ENCODE measurements at regions not wholly inside any gene's neighbourhood (a gene's known extent, or its start where the extent isn't known, plus 50 kb on each side); places are given as distances from the start of the nearest gene placed in this dataset.
"Not testable (repeated sequence)": the region's sequence is repeated elsewhere in the genome, so short reads cannot be mapped to it uniquely, and the experiment has no call there.

- Histone ChIP-seq H3K4me3 (no peak overlapping the region), H3K27me3 (no peaks in the 10 kb centered on the region), H3K36me3 (no peaks in the 10 kb centered on the region), H3K9me3 (no peaks in the 10 kb centered on the region), H3K4me1 (no peaks in the 10 kb centered on the region), H3K27ac (no peak overlapping the region)
- WGBS: 80% methylated on average over 4 of the region's 4 CpGs
- no peak for DNase-seq (ENCODE audit: low spot score in 2 of 2)
- no peak for TF ChIP-seq EP300 (IDR thresholded peaks at IDR 0.05)
- no peak for TF ChIP-seq CTCF (IDR thresholded peaks at IDR 0.05)
- TF ChIP-seq POLR2AphosphoS5 (IDR thresholded peaks at IDR 0.05): no peak
These were observed 992.6 kb downstream of the PCDH9 start for GRCh38 chr13:66237411-66238062.

- H3K27ac ChIP-seq: no peak overlapping the region
- 64% methylated on average over 1 of the region's 1 CpG for WGBS
- H3K36me3 ChIP-seq: no peaks in the 10 kb centered on the region
- H3K9me3 ChIP-seq: no peaks in the 10 kb centered on the region
- H3K4me3 ChIP-seq: no peak overlapping the region
- TF ChIP-seq CTCF (IDR thresholded peaks at IDR 0.05) (no peak), EP300 (IDR thresholded peaks at IDR 0.05) (no peak), POLR2A (IDR thresholded peaks at IDR 0.05) (no peak), POLR2AphosphoS5 (IDR thresholded peaks at IDR 0.05) (no peak)
- no peaks in the 10 kb centered on the region for H3K4me1 ChIP-seq
- no peaks in the 10 kb centered on the region for H3K27me3 ChIP-seq
- DNase-seq (ENCODE audit: low spot score in 2 of 2): no peak
These were observed 996.0 kb downstream of the PCDH9 start for GRCh38 chr13:66234159-66234558.

- H3K4me1 ChIP-seq; H3K27ac ChIP-seq; H3K27me3 ChIP-seq; H3K9me3 ChIP-seq; H3K4me3 ChIP-seq; DNase-seq (ENCODE audit: low spot score in 2 of 2); H3K36me3 ChIP-seq: not testable (repeated sequence)
- WGBS: 89% methylated on average over 6 of the region's 6 CpGs
These were observed 998.2 kb downstream of the PCDH9 start for GRCh38 chr13:66231958-66232357.

- no peak for DNase-seq (ENCODE audit: low spot score in 2 of 2)
- TF ChIP-seq EP300 (IDR thresholded peaks at IDR 0.05): no peak
- TF ChIP-seq POLR2AphosphoS5 (IDR thresholded peaks at IDR 0.05): no peak
- no peak for TF ChIP-seq POLR2A (IDR thresholded peaks at IDR 0.05)
- TF ChIP-seq CTCF (IDR thresholded peaks at IDR 0.05): no peak
- no peak overlapping the region for H3K27ac ChIP-seq
- H3K4me3 ChIP-seq: no peak overlapping the region
- 65% methylated on average over 2 of the region's 2 CpGs for WGBS
- H3K4me1 ChIP-seq: no peaks in the 10 kb centered on the region
- H3K27me3 ChIP-seq: no peaks in the 10 kb centered on the region
- no peaks in the 10 kb centered on the region for H3K9me3 ChIP-seq
- no peaks in the 10 kb centered on the region for H3K36me3 ChIP-seq
These were observed 1005.1 kb downstream of the PCDH9 start for GRCh38 chr13:66225072-66225471.

- Histone ChIP-seq H3K9me3 (no peaks in the 10 kb centered on the region), H3K4me1 (no peaks in the 10 kb centered on the region), H3K27ac (no peak overlapping the region), H3K4me3 (no peak overlapping the region), H3K27me3 (no peaks in the 10 kb centered on the region), H3K36me3 (no peaks in the 10 kb centered on the region)
- no peak for DNase-seq (ENCODE audit: low spot score in 2 of 2)
- WGBS: 50% methylated on average over 2 of the region's 2 CpGs
- TF ChIP-seq POLR2A (IDR thresholded peaks at IDR 0.05): no peak
These were observed 1005.5 kb downstream of the PCDH9 start for GRCh38 chr13:66224663-66225062.

GRCh38 chr13:66222926-66223325, 1007.2 kb downstream of the PCDH9 start:
- H3K9me3 ChIP-seq: no peaks in the 10 kb centered on the region
- no peak for DNase-seq (ENCODE audit: low spot score in 2 of 2)
- no peaks in the 10 kb centered on the region for H3K4me1 ChIP-seq
- 90% methylated on average over 4 of the region's 4 CpGs for WGBS
- no peak overlapping the region for H3K27ac ChIP-seq
- no peaks in the 10 kb centered on the region for H3K27me3 ChIP-seq
- TF ChIP-seq POLR2AphosphoS5 (IDR thresholded peaks at IDR 0.05) (no peak), EP300 (IDR thresholded peaks at IDR 0.05) (no peak), POLR2A (IDR thresholded peaks at IDR 0.05) (no peak), CTCF (IDR thresholded peaks at IDR 0.05) (no peak)
- no peaks in the 10 kb centered on the region for H3K36me3 ChIP-seq
- no peak overlapping the region for H3K4me3 ChIP-seq

All from suprapubic skin (tissue), 4 donors.